Spleen (tissue), 7 donors: ENCODE measurements at regions not wholly inside any gene's neighbourhood (a gene's known extent, or its start where the extent isn't known, plus 50 kb on each side); places are given as distances from the start of the nearest gene placed in this dataset.

Source experiments
- POLR2A ChIP-seq, 3 donors: fragments of 450-650 bp; IDR thresholded peaks; one replicate each; pipeline ENCODE4 v1.5.1; 2017; ENCODE audit warnings: antibody characterized with exemption in 3 of 3, mild to moderate bottlenecking in 1 of 3
- POLR2AphosphoS5 ChIP-seq, 3 donors: sonication (generic); formaldehyde crosslinking; IDR thresholded peaks; one replicate each; pipeline ENCODE4 v1.5.1; 2017; ENCODE audit warnings: antibody characterized with exemption in 3 of 3
- TF ChIP-seq, protein P1 (sequence below), 11 experiments: fragments of 200-600 bp in 7 of 11; fragments of 450-650 bp in 4 of 11; sonication (generic) in 4 of 11; IDR thresholded peaks in 8 of 11; conservative IDR thresholded peaks in 3 of 11; 1 replicate in 7 of 11; 2 replicates in 4 of 11; pipeline versions ENCODE4 v1.4.0 to v1.8.0; 2016 to 2021; ENCODE audit warnings: antibody characterized with exemption in 11 of 11, inconsistent platforms in 4 of 11, mild to moderate bottlenecking in 1 of 11
- donor health status: DM: no; HTN: no; CAD: no; lungs with moderate emphysema.
- donor health status: DM: no; HTN: no; CAD: no.
- donor health status: DM: no; HTN: no; CAD: no.

GRCh38 chr16:10308305-10309193 lies 77.3 kb upstream of the ATF7IP2 start:
- TF ChIP-seq, protein P1, sequence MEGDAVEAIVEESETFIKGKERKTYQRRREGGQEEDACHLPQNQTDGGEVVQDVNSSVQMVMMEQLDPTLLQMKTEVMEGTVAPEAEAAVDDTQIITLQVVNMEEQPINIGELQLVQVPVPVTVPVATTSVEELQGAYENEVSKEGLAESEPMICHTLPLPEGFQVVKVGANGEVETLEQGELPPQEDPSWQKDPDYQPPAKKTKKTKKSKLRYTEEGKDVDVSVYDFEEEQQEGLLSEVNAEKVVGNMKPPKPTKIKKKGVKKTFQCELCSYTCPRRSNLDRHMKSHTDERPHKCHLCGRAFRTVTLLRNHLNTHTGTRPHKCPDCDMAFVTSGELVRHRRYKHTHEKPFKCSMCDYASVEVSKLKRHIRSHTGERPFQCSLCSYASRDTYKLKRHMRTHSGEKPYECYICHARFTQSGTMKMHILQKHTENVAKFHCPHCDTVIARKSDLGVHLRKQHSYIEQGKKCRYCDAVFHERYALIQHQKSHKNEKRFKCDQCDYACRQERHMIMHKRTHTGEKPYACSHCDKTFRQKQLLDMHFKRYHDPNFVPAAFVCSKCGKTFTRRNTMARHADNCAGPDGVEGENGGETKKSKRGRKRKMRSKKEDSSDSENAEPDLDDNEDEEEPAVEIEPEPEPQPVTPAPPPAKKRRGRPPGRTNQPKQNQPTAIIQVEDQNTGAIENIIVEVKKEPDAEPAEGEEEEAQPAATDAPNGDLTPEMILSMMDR (IDR thresholded peaks at IDR 0.05 in 8 of 11, conservative IDR thresholded peaks at IDR 0.05 in 3 of 11), result no peak
- TF ChIP-seq POLR2A (IDR thresholded peaks at IDR 0.05) (no peak), POLR2AphosphoS5 (IDR thresholded peaks at IDR 0.05) (no peak)
